B cell (primary cell): ENCODE measurements at regions not wholly inside any gene's neighbourhood (a gene's known extent, or its start where the extent isn't known, plus 50 kb on each side); places are given as distances from the start of the nearest gene placed in this dataset.

Source experiments
- EZH2 ChIP-seq: IDR thresholded peaks from 2 replicates; pipeline ENCODE4 v1.6.1; 2012; ENCODE audit warnings: borderline replicate concordance, low read depth, mild to moderate bottlenecking, moderate library complexity, low read length; ENCODE audit not compliant: insufficient read depth, poor library complexity, severe bottlenecking
- TF ChIP-seq, protein P1 (sequence below): fragments of 200-600 bp; IDR thresholded peaks from one replicate; pipeline ENCODE4 v1.8.0; 2022; ENCODE audit warnings: antibody characterized with exemption, mild to moderate bottlenecking

DNA sequence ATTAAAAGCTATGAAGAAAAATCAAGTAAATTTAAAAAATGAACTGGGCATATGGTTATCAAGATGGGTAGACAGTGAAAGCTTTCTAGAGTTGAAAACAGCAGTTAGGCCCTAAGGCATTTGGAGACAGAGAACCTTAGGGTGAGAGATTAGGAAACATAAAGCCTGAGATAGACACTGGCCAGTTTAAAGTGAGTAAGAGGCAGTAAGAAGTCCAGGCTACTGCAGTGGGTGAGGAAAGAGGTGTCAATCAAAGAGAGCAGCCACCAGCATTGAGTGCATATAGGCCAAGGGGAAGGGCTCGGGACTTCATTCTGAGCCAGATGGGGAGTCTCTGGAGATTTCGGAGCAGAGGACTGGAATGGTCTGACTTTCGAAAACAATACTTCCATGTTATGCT, 1360.5 kb upstream of the ADGRL4 start:
- TF ChIP-seq, protein P1, sequence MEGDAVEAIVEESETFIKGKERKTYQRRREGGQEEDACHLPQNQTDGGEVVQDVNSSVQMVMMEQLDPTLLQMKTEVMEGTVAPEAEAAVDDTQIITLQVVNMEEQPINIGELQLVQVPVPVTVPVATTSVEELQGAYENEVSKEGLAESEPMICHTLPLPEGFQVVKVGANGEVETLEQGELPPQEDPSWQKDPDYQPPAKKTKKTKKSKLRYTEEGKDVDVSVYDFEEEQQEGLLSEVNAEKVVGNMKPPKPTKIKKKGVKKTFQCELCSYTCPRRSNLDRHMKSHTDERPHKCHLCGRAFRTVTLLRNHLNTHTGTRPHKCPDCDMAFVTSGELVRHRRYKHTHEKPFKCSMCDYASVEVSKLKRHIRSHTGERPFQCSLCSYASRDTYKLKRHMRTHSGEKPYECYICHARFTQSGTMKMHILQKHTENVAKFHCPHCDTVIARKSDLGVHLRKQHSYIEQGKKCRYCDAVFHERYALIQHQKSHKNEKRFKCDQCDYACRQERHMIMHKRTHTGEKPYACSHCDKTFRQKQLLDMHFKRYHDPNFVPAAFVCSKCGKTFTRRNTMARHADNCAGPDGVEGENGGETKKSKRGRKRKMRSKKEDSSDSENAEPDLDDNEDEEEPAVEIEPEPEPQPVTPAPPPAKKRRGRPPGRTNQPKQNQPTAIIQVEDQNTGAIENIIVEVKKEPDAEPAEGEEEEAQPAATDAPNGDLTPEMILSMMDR: no peak
- no peak for TF ChIP-seq EZH2
